Smooth muscle cell (in vitro differentiated cells): ENCODE measurements at regions not wholly inside any gene's neighbourhood (a gene's known extent, or its start where the extent isn't known, plus 50 kb on each side); places are given as distances from the start of the nearest gene placed in this dataset.

ENCODE experiments used
- DNase-seq: peaks from one replicate; lab custom pipeline; 2025; ENCODE audit not compliant: unreplicated experiment; lab: John Stamatoyannopoulos, UW
- H2AFZ ChIP-seq: fragments of 200-600 bp; sonication (generic); 2 replicates; pipeline ENCODE4 v1.6.0; 2016; ENCODE audit warnings: antibody characterized with exemption, low read depth, mild to moderate bottlenecking
- H3F3A ChIP-seq: fragments of 200-600 bp; sonication (generic); 2 replicates; pipeline ENCODE4 v1.6.0; 2017; ENCODE audit warnings: antibody characterized with exemption, low read depth
- H3K27ac ChIP-seq: fragments of 200-600 bp; sonication (generic); 2 replicates; pipeline ENCODE4 v1.5.1; 2016; ENCODE audit warnings: low read depth, mild to moderate bottlenecking
- H3K27me3 ChIP-seq: fragments of 200-600 bp; sonication (generic); 2 replicates; pipeline ENCODE4 v1.6.1; 2016; ENCODE audit warnings: low read depth, mild to moderate bottlenecking
- H3K36me3 ChIP-seq: fragments of 200-600 bp; sonication (generic); 2 replicates; pipeline ENCODE4 v1.5.1; 2016; ENCODE audit warnings: low read depth
- H3K4me1 ChIP-seq: fragments of 200-600 bp; sonication (generic); 2 replicates; pipeline ENCODE4 v1.5.1; 2016; ENCODE audit warnings: low read depth
- H3K4me2 ChIP-seq: fragments of 200-600 bp; sonication (generic); 2 replicates; pipeline ENCODE4 v1.6.0; 2016; ENCODE audit warnings: mild to moderate bottlenecking
- H3K4me3 ChIP-seq: fragments of 200-600 bp; sonication (generic); 2 replicates; pipeline ENCODE4 v1.5.1; 2016; ENCODE audit warnings: mild to moderate bottlenecking
- H3K79me2 ChIP-seq: fragments of 200-600 bp; sonication (generic); 2 replicates; pipeline ENCODE4 v1.6.0; 2016; ENCODE audit warnings: low read depth, mild to moderate bottlenecking
- H3K9ac ChIP-seq: fragments of 200-600 bp; sonication (generic); 2 replicates; pipeline ENCODE4 v1.6.0; 2016; ENCODE audit warnings: low read depth
- H3K9me3 ChIP-seq: fragments of 200-600 bp; sonication (generic); replicated peaks from 2 replicates; pipeline ENCODE4 v1.5.1; 2016; ENCODE audit warnings: low read depth
- H4K20me1 ChIP-seq: fragments of 200-600 bp; sonication (generic); 2 replicates; pipeline ENCODE4 v1.6.0; 2016; ENCODE audit warnings: low read depth
- CTCF ChIP-seq: fragments of 200-600 bp; sonication (generic); IDR thresholded peaks from 2 replicates; pipeline ENCODE4 v1.5.1; 2017; ENCODE audit warnings: borderline replicate concordance, mild to moderate bottlenecking, antibody characterized with exemption; ENCODE audit not compliant: insufficient read depth, poor library complexity, severe bottlenecking
- WGBS: methylation state at CpG from one replicate; pipeline ENCODE4 v1.1.7; 2016; ENCODE audit warnings: low lambda C conversion rate; 5-methylcytosine and 5-hydroxymethylcytosine counted together

- no peaks in the 10 kb centered on the region for H3K36me3 ChIP-seq
- no peak overlapping the region for H2AFZ ChIP-seq
- no peaks in the 10 kb centered on the region for H3K9me3 ChIP-seq
- H4K20me1 ChIP-seq: peaks cover 19% of the 10 kb centered on the region
- H3K4me2 ChIP-seq: no peak overlapping the region
- no peak for DNase-seq
- peaks cover 19% of the 10 kb centered on the region for H3F3A ChIP-seq
- no peak overlapping the region for H3K4me3 ChIP-seq
- peaks cover 23% of the 10 kb centered on the region for H3K4me1 ChIP-seq
- H3K27me3 ChIP-seq: no peaks in the 10 kb centered on the region
- no peak overlapping the region for H3K27ac ChIP-seq
- peaks cover 5% of the 10 kb centered on the region for H3K79me2 ChIP-seq
- no peak overlapping the region for H3K9ac ChIP-seq
- 91% methylated on average over 37 of the region's 38 CpGs for WGBS
- no peak for TF ChIP-seq CTCF
These were observed 96.6 kb upstream of the CIBAR2 start for GRCh38 chr16:85208643-85209520.

- no peak overlapping the region for H3K4me2 ChIP-seq
- H3K27ac ChIP-seq: no peak overlapping the region
These were observed 97.4 kb upstream of the CIBAR2 start for GRCh38 chr16:85209526-85210121.

GRCh38 chr16:85210423-85211169 is 98.3 kb upstream of the CIBAR2 start:
- H3K27ac ChIP-seq: peak overlapping the region; percentile 64
- no peaks in the 10 kb centered on the region for H3K27me3 ChIP-seq
- peaks cover 11% of the 10 kb centered on the region for H3K79me2 ChIP-seq
- H3K4me3 ChIP-seq: no peak overlapping the region
- WGBS: 58% methylated on average over 8 of the region's 8 CpGs
- DNase-seq: no peak
- peaks cover 19% of the 10 kb centered on the region for H4K20me1 ChIP-seq
- H3K36me3 ChIP-seq: no peaks in the 10 kb centered on the region
- TF ChIP-seq CTCF: no peak
- peak overlapping the region; percentile 28 for H3K9ac ChIP-seq
- no peak overlapping the region for H2AFZ ChIP-seq
- no peaks in the 10 kb centered on the region for H3K9me3 ChIP-seq
- H3F3A ChIP-seq: peaks cover 10% of the 10 kb centered on the region
- peak overlapping the region; percentile 10 for H3K4me2 ChIP-seq
- peaks cover 23% of the 10 kb centered on the region for H3K4me1 ChIP-seq

More at GRCh38 chr16:85209526-85210121, 97.4 kb upstream of the CIBAR2 start:
- TF ChIP-seq CTCF: no peak
- Histone ChIP-seq H3K4me3 (no peak overlapping the region), H4K20me1 (peaks cover 19% of the 10 kb centered on the region), H3K9me3 (no peaks in the 10 kb centered on the region), H3K4me1 (peaks cover 23% of the 10 kb centered on the region), H3K36me3 (no peaks in the 10 kb centered on the region), H3F3A (peaks cover 12% of the 10 kb centered on the region), H3K9ac (no peak overlapping the region), H2AFZ (no peak overlapping the region), H3K79me2 (peaks cover 5% of the 10 kb centered on the region), H3K27me3 (no peaks in the 10 kb centered on the region)
- DNase-seq: no peak
- 87% methylated on average over 17 of the region's 17 CpGs for WGBS
